LoVo (cell line): ENCODE measurements at regions not wholly inside any gene's neighbourhood (a gene's known extent, or its start where the extent isn't known, plus 50 kb on each side); places are given as distances from the start of the nearest gene placed in this dataset.

Source experiments
- DNase-seq: peaks from one replicate; pipeline ENCODE4 v3.0.0-alpha.2; 2016; ENCODE audit warnings: low spot score

GRCh38 chr4:26137288-26137687 lies 183.5 kb upstream of the RBPJ start:
- no peak for DNase-seq

GRCh38 chr4:26139310-26139924 lies 181.4 kb upstream of the RBPJ start:
- no peak for DNase-seq

- peak; percentile 26 for DNase-seq
Measured at GRCh38 chr4:26140150-26140898, 180.5 kb upstream of the RBPJ start.

- no peak for DNase-seq
Measured at GRCh38 chr4:26141051-26141721, 179.6 kb upstream of the RBPJ start.

DNA sequence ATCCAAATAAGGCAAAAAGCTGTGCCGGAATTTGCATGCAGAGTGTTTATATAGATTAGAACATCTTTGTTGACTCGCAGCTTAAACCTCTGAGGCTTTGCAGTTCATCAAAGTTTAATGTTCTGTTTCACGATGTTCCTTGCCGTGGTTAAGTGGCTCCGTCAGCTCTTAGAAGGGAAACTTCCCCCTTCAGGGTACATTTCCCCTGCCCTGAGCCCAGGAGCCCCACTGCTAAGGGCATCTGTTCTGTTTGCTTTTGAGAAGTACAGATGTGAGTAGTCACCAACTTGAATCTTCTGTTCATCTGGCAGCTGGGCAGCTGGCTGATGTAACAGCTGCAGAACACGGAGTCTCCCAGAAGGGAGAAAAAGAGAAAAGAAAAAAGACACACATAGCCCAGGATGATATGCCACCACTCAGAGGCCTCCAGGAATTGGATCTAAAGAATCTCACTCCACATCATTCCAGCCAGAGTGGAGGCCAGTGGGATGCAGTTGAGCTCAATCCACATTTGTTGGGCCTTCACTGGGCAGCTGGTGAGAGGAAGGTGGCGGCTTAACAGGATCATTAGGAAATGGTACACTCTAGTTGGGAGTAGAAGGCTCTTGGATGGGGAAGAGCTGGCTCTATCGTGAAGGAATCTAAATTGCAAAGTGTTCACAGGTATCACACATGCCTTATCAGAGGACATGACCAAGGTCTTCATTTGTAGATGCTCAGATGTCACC lies 178.7 kb upstream of the RBPJ start:
- no peak for DNase-seq

GRCh38 chr4:26144526-26145155 lies 176.2 kb upstream of the RBPJ start:
- peak; percentile 8 for DNase-seq

GRCh38 chr4:26145212-26145611 lies 175.6 kb upstream of the RBPJ start:
- peak; percentile 50 for DNase-seq

GRCh38 chr4:26148927-26149326 lies 171.9 kb upstream of the RBPJ start:
- no peak for DNase-seq

DNA sequence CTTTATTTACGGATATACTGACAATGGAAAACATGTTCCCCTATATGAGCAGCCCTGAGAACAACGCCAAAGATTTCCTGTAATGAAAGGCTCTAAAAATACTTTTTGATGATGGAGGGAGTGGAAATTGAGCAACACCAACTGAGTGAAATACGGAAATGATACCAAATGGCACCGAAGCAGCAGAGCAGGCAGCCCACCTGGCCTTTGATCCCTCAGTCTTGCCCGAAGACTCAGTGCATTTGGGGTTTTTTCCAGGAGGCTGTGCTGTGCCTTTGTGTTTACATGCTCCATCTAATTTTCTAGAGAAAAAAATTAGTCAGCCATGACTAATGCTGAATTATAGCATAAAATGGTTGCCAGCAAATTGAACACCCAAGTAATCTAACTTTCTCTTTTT lies 169.9 kb upstream of the RBPJ start:
- no peak for DNase-seq

GRCh38 chr4:26151615-26152014 lies 169.2 kb upstream of the RBPJ start:
- DNase-seq: no peak

DNA sequence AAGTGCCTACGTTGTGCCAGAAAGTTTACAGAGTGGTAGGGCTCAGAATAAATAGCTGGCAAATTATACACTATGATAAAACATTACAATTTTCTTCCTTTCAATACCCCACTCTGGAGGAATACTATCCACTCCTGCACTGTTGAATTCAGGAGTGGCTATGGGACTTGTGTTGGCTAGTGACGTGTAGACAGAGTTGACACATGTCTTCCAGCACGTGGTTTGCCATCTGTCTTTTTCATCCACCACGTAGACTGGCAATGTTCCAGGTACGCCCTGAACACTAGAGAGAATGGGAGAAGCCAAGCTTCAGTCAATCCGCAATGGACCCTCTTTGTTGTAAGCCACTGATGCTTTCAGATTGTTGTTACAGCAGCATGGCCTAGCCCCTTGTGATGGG lies 168.8 kb upstream of the RBPJ start:
- no peak for DNase-seq

DNA sequence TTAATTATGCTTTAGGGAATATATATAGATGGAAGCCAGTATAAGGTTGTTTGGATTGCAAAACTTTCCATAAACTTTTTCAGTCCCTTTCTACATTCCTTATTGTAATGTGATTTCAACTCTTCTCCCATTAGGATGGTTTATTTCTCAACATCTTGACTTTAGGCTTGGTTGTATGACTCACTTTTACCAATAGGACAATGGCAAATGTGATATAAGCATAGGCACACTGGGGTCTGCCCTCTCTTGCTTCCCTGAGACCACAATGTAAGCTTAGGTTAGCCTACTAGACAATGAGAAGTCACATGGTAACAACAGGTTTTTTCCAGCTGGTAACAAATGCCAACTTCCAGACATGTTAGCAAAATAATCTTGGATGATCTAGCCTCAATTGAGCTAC lies 163.3 kb upstream of the RBPJ start:
- no peak for DNase-seq

DNA sequence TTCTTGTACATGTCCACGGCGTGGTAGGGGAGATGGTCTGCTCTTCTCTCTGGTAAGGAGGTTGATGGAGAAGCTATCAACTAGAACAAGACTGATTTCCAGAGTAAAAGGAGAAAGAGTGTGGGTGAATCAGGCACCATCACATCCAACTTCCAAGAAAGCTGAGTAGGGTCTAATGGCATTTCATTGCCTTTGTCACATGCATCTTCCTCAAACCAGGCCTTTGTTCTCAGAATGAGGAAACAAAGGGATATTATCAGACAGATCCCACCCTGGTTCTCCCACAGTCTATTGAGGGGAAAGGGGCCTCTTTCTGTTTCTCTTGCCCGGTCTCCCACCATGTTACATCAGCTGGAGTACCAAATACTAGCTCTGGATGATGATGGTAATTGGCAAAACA lies 160.2 kb upstream of the RBPJ start:
- DNase-seq: no peak

DNA sequence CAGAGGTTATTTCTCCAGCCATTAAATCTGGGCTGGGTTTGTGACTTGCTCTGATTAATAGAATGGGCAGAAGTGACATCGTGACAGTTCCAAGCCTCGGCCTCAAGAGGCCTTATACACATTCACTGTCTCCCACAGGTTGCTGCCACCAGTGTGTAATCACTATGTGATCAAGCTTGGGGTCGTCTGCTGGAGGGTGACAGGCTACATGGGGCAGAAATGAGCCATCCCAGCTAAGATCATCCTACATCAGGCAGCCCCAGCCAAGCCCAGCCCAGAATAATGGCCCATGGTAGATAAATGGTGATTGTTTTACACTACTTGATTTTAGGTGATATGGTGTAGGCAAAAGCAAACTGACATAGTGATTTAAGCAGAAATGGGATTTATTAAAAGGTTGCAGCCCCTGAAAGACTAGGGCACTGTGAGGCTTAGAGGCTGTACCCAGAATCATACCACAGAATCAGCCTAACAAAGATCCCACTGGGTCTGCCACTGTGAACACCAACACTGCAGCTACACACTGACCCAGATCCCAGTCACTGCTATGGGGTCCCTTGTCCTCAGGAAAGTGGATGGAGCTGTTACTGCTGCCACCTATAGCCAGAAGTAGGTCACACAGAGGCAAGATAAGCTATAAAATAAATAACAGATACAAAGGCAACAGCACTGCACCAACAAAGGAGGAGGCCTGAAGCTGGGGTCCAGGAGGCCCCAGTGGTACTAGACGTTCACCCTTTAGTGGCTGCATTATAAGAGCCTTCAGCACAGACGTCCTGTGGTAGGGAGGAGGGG lies 159.6 kb upstream of the RBPJ start:
- DNase-seq: no peak

DNA sequence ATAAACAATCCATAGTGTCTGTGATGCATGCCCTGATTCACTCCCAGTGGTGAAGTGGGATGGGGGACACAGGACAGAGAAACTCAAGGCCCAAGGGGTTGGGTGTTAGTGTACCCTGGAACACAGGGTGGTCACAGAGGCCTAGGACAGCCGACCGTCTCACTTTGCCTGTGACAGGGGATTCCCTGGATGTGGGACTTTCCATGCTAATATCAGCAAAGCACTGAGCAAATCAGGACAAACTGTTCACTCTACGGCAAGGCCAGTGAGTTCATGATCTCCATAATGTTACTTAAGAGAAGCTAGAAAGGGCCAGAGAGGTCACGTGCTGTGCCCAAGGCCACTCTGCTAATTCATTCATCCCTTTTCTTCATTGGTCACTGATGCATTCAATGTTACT lies 158.7 kb upstream of the RBPJ start:
- no peak for DNase-seq

GRCh38 chr4:26163425-26164362 lies 157.1 kb upstream of the RBPJ start:
- no peak for DNase-seq

DNA sequence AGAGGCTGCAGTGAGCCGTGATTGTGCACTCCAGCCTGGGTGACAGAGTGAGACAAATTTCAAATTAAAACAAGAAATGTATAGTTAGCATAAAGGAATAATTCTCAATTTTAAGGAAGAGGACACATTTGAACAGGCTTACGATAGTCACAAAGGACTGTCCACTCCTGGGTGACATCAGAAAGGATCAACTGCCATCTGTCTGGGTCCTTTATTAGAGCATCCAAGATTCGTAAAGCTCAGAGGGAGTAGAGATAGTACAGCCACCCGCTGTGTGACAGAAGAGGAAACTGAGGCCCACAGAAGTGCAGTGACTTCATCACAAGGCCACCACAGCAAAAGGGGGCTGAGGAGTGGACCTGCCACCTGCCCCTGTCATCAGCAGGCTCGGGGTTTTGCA lies 149.3 kb upstream of the RBPJ start:
- DNase-seq: no peak

GRCh38 chr4:26171941-26172340 lies 148.9 kb upstream of the RBPJ start:
- DNase-seq: no peak

GRCh38 chr4:26173619-26174018 lies 147.2 kb upstream of the RBPJ start:
- no peak for DNase-seq

DNA sequence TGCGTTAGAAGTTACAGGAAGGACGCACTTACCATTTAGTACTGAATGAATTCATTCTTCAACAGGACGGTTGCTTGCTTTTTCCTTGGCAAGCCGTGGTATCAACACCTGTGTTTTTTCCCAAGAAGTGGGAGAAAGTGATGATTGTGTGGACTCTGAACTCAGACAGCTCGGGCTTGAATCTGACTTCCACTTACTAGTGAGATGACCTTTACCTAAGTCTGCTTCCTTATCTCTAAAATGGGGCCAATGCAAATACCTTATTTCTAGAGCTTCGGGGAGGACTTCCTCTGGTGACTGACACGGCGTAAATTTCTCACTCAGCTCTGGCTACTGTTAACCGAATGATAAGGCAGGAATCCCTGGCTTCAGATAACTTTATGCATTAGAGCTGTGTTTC lies 146.8 kb upstream of the RBPJ start:
- DNase-seq: no peak
